HG03457 (cell line): ENCODE measurements at regions not wholly inside any gene's neighbourhood (a gene's known extent, or its start where the extent isn't known, plus 50 kb on each side); places are given as distances from the start of the nearest gene placed in this dataset.

Source experiments
- ATAC-seq: cut with Tn5 transposase; IDR thresholded peaks from one replicate; pipeline ENCODE4 v1.9.1; 2021; ENCODE audit warnings: moderate number of reproducible peaks; ENCODE audit not compliant: unreplicated experiment

DNA sequence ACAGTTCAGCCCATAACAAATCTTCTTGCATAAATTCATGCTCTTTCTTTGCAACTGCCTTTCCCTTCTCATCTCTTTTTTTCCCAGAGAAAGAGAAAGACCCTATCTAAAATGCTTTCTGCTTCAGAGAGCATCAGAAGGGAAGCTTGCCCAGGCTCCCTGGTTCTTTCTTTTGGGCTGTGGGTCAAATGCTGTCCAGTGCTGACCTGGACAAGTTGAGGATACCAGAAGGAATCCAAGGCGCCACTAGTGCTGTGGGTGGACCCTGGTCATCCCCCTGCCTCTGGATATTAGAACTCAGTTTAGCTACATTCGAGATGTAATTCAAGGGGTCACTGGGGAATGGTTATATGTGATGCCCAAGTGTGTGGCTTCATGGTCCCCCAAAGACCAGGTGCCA, 411.6 kb downstream of the RPS24 start:
- no peak for ATAC-seq

DNA sequence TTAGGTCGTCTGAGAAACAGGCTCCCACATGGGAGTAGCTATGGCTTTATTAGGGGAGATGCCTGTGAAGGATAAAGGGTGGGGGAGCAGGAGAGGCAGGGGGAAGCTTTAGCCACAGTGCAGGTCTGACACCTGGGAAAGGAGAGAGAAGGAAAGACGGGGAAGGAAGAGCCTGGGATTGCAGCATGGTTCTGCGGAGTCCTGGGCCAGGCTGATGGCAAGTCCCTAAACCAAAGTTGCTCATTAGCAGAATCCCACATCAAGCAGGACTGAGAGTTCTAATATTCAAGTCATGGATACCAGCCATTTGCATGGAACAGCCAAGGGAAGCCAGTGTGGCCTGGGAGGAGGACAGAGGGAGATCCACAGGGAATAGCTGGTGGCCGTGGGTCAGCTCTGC, 414.8 kb downstream of the RPS24 start:
- ATAC-seq: no peak

DNA sequence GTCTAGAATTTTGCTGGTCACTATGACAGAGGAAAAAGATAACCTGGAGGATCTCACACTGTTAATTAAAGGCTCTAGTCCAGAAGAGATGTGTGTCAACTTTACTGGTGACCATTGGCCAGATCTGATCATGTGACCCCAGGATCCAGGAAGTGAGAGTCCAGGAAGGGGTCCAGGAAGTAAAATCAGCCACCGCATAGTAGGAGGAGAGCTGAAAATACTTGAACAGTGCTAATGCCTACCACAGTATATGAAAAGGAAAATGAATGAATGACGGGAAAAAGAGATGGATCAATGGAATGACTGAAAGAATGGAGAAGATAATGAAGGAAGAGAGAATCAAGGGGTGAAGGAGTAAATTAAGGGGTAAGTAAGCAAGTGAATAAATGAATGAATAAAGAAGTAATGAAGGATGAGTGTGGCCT, 415.3 kb downstream of the RPS24 start:
- no peak for ATAC-seq

DNA sequence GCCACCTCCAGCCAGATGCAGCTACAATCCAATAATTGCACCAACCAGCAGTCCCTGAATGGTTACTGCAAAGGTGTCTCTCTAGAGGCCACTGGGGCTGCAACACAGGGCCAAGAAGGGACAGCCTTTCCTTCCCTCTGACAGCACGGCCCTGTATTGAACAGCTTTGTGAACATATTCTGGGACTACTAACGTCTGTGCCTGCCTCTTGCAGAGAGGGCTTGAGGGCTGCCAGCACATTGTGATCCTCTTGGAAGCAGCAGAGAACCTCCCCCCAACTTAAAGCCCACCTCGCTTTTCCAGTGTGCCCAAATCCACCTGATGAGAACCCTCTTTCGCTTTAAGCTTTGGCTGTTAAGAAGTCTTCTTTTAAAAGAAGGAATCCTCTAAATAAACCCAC, 415.9 kb downstream of the RPS24 start:
- ATAC-seq: no peak

DNA sequence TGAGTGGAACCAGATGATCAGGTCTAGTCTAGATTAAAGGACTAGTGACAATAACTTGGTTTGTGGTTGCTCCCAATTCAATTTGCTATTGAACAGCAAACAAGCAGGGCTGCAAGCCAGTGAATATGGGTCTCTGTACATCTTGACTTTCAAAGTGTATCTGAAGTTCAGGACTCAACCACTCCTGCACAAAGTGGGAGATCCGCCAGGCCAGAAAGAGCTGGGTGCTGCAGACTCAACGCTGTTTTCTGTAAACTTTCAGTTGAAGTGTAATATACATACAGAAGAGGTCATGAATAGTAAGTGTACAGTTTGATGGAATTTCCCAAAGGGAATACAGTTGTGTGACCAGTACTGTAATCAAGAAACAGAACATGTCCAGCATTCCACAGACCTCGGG, 416.6 kb downstream of the RPS24 start:
- ATAC-seq: no peak

DNA sequence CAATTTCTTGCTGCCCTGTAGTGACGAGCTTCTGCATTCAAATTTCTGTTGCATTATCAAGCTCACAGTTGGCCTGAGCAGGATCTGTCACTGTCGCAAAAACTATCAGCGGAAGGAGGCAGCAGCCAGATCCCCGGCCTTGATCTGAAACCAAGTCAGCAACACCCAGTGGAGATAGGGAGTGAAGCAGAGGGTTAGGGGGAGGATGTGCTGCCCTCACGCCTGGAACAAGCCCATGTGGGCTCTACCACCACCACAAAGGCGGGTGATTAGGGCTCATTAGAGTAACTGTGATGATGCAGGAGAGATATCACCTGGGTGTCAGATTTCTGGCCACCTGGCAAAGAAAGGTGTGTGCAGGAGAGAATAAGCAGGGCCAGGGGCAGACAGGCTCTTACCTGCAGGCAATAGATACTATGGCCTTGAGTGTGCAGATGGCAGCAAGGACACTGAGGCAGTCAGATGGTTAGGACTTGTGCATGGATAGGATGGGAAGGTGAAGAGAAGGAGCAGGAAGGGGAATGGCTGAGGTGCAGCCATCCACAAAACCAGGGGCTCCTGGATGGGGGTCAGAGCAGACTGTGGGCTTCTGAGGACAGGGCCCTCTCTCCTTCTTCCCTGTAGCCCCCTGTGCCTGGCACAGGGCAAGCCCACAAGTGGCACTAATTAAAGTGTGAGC, 417.3 kb downstream of the RPS24 start:
- no peak for ATAC-seq

DNA sequence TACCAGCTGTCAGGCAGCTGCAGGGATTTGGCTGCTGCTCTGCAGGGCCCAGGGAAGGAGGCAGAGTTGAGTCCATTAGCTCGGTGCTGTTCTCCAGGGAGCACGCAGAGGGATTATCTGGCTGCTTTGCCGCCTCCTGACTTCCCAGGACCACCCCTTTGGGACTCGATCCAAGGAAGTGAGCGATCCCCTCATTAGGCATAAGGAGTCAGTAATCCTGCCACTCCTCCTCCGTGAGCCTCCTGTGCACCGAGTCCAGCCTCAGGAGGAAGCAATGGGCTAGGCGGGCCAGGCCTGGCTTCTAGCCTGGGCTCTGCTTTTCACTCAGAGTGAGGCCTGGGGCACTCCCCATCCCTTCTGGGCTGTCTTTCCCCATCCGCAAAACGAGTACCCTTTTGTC, 417.9 kb downstream of the RPS24 start:
- no peak for ATAC-seq

DNA sequence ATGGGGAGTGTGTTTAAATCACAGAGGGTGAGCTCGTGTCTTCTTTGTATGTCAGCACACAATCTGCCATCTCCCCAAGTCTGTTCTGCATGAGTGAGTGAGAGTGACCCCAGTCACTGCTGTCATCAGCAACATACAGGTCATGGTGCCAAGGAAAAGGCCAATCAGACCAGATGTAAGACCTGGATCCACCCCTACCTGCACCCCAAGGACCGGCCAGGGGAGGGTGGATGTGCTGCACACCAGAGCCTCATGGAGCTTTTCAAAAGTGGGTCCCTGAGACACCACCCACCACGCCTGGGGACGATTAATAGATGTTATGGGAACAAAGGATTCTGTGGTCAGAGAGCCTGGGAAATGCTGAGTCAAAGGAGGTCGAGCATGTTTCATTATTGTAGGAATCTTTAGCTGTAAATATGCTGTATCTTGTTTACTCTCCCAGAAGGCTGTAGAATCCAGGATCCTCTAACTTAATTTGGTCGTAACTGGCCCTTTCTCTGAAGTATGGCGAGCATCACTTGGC, 420.5 kb downstream of the RPS24 start:
- no peak for ATAC-seq

DNA sequence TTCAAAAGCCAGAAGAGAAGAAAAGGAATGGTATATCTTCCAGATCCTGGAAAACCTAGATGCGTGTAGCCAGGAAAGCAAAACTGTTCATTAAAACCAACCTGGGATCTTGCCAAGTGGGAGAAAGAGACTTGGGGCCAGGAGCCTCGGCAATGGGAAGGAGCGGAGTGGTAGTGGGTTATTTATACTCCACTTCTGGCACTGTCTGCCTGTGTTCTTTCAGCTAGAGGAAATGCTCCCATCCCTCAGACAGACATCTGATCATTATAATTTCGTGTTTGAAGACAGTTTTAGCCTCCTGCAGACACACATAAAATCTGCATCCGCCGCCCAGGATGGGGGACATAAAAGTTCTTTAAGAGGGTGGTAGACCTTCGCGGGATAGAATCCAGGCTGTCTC, 421.6 kb downstream of the RPS24 start:
- ATAC-seq: no peak

DNA sequence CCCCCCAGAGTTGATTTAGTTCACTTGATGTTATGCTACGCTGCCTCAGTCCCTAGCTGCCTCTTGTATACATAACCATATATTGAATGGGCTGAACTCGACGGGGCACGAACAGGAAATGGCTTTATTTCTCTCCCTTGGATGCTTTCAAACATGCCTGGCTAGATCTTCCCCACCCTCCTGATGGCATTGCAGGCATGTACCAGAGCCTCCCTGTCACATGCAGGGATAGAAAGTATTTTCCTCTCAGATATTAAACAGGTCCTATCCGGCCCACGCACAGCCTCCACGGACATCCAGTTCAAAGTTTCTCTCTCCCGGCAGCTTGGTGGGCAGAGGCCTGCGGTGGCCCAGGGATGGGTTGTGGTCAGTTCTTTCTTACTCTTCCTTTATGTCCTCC, 422.1 kb downstream of the RPS24 start:
- ATAC-seq: no peak

DNA sequence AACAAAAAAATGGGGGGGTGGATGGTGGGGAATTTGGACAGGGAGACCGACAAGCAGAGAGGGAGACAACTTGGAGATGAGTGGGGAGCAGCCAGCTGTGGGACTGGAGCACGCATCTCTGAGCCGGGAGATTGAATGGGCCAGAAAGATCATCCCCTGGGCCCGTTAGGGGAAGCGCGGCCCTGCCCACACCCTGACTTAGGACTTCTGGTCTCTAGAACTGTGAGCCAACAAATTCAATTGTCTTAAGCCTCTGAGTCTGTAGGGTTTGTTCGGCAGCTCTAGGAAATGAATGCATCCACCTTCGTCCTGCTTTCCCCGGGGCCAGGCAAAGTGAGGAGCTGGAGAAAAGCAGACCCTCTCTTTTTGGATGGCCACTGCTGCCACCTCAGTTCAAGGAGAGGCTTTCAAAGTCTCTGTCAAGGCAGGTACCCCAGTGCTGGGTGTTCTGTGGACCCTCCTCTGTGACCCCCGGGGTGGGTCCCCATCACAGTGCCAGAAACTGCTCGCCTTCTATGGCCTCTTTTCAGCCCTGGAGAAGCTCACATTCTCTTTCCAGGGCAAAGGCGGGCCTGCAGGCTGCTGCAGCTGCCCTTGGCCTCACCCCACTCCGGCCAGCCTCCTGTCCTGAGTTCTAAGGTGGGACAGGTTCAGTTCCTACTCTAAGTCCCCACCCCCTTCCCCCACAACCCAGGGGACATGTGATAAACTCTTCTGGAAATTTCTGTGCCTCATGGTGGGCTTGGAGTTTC, 423.2 kb downstream of the RPS24 start:
- no peak for ATAC-seq

DNA sequence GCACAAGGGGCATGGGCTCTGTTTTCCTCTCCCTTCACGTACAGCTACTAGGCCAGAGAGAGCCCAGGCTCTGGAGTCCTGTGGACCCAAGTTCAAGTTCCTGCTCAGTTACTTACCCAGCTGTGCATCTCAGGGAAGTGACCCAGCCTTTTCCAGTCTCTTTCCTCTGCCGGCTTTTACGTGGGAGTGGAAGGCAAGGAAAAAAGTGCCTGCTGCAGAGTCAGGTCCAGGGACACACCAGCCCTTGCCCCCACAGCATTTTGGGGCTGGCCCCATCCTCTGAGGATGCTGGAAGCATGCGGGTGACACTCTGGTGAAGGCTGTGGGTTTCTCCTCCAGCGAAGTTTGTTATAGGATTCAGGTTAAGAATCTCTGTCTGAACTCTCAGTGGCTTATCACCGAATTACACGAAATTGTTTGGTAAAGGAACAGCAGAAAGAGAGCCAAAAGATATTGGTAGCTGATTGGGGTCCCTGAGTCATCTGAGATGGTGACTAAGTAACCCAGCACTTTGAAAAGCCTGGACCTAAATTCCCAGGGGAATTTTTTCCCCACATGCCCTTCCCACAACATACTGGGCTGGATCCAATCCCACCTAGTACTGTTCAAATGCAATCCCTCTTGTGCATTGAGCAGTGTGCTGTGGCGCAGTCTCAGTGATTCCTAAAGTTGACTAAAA, 424.3 kb downstream of the RPS24 start:
- no peak for ATAC-seq

DNA sequence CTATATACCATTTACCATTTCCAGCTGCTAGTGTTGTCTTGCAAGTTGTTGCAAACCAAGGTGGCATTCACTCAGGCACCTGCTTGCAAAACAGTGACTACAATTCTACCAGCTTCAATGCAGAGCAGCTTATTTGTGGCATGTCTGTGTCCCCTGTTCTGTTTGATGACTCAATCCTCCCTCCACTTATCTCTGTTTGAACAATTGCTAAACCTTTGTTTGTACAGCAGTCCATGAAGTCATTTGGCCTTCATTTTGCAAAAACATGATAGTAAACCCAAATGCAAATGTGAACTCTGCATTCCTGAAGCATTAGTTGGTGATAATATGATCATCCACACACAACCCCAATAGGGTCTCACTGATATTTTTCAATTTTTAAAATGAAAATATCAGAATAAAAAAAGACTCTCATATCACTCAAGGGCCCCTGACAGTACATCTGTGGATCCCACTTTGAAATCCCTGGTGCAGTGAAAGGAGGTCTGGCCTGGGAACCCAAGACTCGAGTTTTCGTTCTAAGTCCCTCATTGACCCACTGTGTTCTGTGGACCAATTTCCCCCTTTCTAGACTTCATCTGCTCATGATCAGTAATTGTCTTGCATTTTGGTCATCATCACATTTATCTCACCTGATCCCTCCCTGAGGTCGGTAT, 425.4 kb downstream of the RPS24 start:
- no peak for ATAC-seq

DNA sequence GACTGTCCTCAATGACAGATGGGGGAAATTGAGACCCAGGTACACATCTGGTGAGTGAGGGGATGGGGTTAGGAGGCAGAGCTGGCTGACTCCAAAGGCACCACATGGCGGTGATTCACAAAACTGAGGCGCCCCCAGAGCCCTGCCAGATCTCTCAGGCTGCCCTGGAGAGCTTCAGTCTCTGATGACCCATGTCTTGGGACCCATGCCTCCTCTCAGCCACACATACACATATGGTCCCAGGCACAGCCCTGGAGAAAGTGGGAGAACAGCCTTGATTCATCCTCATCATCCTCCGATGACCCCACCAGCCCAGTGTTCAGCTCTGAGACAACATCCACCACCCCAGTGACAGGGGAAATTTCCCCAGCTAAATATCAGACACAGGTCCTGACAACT, 426.0 kb downstream of the RPS24 start:
- no peak for ATAC-seq

DNA sequence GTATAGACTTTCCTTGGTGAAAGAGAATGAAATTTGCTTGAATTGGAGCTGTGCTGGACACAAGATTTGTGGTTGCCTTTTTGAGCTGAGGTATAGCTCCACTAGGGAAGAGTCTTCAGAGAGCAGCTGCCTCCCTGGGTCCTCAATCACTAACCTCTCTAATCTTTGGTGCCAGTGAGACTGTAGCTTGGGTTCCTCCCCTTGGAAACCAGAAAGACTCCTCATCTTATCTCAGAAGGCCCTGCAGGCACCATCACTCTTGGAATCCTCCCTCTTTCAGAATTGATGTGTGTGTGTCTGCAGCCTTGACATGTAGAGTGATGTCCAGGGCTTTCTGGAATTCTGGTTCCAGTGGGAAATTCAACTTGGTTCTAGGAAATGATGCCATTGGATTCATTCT, 426.5 kb downstream of the RPS24 start:
- no peak for ATAC-seq

DNA sequence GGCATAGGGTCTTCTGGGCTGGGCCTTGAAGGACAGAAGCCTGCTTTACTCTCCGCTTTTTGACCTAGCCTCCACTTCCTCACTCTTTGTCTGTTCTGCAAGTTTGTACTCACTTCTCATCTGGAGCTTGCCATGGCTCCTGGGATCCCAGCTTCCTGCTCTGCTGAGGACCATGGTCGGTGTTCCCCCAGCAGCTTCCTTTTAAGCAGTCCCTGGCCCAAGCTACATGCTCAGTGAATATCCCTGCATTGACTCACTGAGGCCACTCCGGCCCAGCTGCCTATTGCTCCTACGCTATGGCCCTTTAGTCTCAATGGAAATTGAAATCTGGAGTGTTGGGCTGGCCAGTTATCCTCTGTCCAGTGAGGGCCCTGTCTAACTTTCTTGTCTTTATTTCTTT, 427.7 kb downstream of the RPS24 start:
- no peak for ATAC-seq

DNA sequence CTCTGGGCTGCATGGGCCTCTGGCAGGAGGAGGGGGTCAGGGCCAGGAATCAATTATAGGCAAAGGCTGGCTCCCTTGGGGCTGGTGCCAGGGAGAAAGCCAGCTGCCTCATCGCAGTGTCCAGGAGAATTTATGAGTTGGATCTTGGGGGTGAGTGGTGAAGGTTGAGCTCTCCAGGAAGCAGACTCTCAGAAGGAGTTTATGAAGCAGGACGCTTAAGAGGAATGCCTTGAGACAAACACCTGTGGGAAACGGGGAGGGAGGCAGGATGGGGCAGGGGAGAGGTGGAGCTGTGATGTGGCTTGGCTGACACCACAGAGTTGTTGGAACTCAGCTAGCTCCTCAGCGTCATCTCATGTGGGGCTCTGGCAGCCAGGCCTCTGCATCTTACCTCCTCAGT, 428.5 kb downstream of the RPS24 start:
- ATAC-seq: no peak

DNA sequence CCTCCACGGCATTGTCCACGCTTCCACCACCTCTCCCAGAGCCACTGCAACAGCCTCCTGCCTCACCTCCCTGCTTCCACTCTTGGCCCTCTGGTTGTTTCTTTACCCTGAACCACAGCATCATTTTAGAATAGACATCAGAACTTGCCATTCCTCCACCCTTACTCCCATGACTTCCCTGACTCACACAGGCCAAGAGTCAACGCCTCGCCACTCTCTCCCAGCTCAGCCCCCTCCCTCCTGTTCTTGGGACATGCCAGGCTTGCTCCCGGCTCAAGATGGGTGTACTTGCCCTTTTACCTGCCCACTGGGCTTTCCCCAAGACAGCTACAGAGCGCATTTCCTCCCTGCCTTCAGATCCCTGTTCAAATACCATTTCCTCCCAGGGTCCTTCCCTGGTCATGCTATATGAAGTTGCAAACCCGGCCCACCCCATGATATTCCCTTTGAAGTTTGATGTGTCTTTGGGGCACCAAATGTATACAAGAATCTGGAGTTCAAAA, 429.1 kb downstream of the RPS24 start:
- no peak for ATAC-seq

DNA sequence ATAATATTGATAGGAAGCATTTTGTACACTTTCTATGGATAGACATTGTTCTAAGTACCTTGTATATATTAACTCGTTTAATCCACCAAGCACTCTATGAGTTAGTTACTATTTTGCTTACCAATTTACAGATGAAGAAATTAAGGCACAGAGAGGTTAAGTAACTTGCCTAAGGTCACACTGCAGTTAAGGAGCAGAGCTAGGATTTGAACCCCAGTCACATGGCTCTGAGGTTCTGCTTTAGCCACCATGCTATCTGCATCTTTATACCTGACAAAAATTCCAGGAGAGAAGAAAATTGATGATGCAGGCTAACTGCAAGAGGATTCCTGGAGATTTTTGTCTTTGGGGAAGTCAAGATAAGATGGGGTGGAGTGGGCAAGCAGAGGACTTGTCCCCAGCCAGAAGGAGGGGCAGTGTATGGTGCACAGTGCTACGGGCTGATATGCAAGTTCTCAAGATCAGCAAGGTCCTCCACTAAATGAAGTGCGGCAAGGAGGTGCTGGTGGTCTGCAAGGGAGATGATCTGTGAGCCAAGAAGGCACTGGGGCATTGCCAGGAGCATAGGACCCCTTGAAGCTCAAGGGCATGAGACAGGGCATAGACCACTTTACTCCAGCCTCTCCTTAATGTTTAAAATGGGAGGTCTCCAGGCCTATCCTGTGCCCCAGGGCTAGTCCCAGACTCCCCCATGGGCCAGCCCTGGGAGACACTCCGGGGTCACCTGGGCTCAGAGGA, 430.6 kb downstream of the RPS24 start:
- no peak for ATAC-seq

DNA sequence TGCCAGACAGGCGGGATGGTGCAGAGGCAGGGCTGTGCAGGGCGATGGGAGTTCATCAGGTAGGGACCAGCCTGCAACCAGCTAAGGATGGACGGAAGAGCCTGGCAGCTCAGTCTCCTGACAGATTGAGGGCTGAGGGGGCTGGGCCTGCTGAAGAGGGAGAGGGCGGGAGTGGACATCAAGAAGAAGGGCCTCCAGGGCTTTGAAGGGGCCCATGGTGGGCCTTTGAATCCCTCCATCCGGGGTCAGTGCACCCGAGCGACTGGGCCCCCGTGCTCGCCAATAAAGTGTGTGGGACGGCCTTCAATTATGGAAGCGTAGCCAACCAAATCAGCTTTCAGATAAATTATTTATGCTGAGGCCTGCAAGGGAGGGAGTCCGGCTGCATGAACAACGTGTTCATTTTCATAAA, 431.2 kb downstream of the RPS24 start:
- no peak for ATAC-seq

DNA sequence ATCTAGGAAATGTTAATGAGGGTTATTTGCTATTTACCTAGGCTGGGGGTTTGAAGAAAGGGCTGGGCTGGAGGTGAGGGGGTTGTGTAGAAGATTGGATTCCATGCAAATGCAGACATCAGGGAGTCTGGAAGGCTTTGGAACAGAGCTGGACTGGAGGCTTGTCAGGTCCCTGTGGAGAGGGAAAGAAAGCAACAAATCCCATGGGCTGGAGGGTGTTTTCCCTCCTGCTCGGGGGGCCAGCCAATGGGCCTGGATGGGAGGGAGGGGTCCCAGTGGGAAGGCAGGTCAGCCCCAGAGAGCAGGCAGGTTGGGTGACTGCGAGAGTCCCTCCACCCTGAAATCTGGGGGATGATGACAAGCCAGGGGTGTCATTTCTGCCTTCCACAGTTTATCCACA, 431.8 kb downstream of the RPS24 start:
- no peak for ATAC-seq
